WTC11 (cell line): ENCODE measurements at regions not wholly inside any gene's neighbourhood (a gene's known extent, or its start where the extent isn't known, plus 50 kb on each side); places are given as distances from the start of the nearest gene placed in this dataset.

ENCODE experiments used
- ATF1 ChIP-seq: sonication (generic); formaldehyde crosslinking; IDR thresholded peaks from 2 replicates; pipeline ENCODE4 v1.8.1; 2023; ENCODE audit warnings: mild to moderate bottlenecking, moderate library complexity, missing genetic modification reagents
- CBFB ChIP-seq: sonication (generic); formaldehyde crosslinking; IDR thresholded peaks from 2 replicates; pipeline ENCODE4 v1.8.1; 2022; ENCODE audit warnings: mild to moderate bottlenecking, low read depth, missing genetic modification reagents
- CTCF ChIP-seq: fragments of 200-600 bp; IDR thresholded peaks from 2 replicates; pipeline ENCODE4 v1.8.0; 2022; ENCODE audit warnings: antibody characterized with exemption
- E2F1 ChIP-seq: sonication (generic); formaldehyde crosslinking; IDR thresholded peaks from 2 replicates; pipeline ENCODE4 v1.8.0; 2022; ENCODE audit warnings: mild to moderate bottlenecking, missing genetic modification reagents
- E2F4 ChIP-seq: sonication (generic); formaldehyde crosslinking; IDR thresholded peaks from 2 replicates; pipeline ENCODE4 v1.8.1; 2022; ENCODE audit warnings: low read depth, mild to moderate bottlenecking, moderate library complexity, missing genetic modification reagents, borderline replicate concordance
- FOXK1 ChIP-seq: sonication (generic); formaldehyde crosslinking; IDR thresholded peaks from 2 replicates; pipeline ENCODE4 v1.8.0; 2022; ENCODE audit warnings: mild to moderate bottlenecking, moderate library complexity, missing genetic modification reagents
- FOXP1 ChIP-seq: sonication (generic); formaldehyde crosslinking; IDR thresholded peaks from 2 replicates; pipeline ENCODE4 v1.8.0; 2022; ENCODE audit warnings: missing genetic modification reagents, mild to moderate bottlenecking, moderate library complexity, borderline replicate concordance
- FOXP4 ChIP-seq: sonication (generic); formaldehyde crosslinking; IDR thresholded peaks from 2 replicates; pipeline ENCODE4 v1.8.0; 2022; ENCODE audit warnings: mild to moderate bottlenecking, missing genetic modification reagents
- MAX ChIP-seq: sonication (generic); formaldehyde crosslinking; IDR thresholded peaks from 2 replicates; pipeline ENCODE4 v1.8.0; 2022; ENCODE audit warnings: mild to moderate bottlenecking, missing genetic modification reagents
- NFYB ChIP-seq: sonication (generic); formaldehyde crosslinking; conservative IDR thresholded peaks from 2 replicates; pipeline ENCODE4 v1.8.0; 2022; ENCODE audit warnings: low read depth, missing genetic modification reagents
- NR1H2 ChIP-seq: sonication (generic); formaldehyde crosslinking; IDR thresholded peaks from 2 replicates; pipeline ENCODE4 v1.9.0; 2021; ENCODE audit warnings: mild to moderate bottlenecking, moderate library complexity, missing genetic modification reagents
- USF2 ChIP-seq: sonication (generic); formaldehyde crosslinking; IDR thresholded peaks from 2 replicates; pipeline ENCODE4 v1.8.1; 2023; ENCODE audit warnings: mild to moderate bottlenecking, missing genetic modification reagents, moderate library complexity
- ZNF232 ChIP-seq: sonication (generic); formaldehyde crosslinking; IDR thresholded peaks from 2 replicates; pipeline ENCODE4 v1.8.0; 2022; ENCODE audit warnings: mild to moderate bottlenecking, missing genetic modification reagents
- ZNF423 ChIP-seq: fragments of 250-450 bp; sonication (Bioruptor Pico); IDR thresholded peaks from 2 replicates; pipeline ENCODE4 v2.1.2; 2022; ENCODE audit warnings: mild to moderate bottlenecking, moderate library complexity

- TF ChIP-seq CBFB (no peak), CTCF (no peak), E2F4 (CRISPR knock-in tag) (no peak), FOXK1 (CRISPR knock-in tag) (no peak), MAX (CRISPR knock-in tag) (no peak), ZNF423 (no peak), NR1H2 (CRISPR knock-in tag) (no peak), NFYB (CRISPR knock-in tag) (no peak), E2F1 (CRISPR knock-in tag) (no peak), USF2 (CRISPR knock-in tag) (no peak), FOXP1 (CRISPR knock-in tag) (no peak), ZNF232 (CRISPR knock-in tag) (no peak), FOXP4 (CRISPR knock-in tag) (no peak), ATF1 (CRISPR knock-in tag) (no peak)
Measured at GRCh38 chr22:49627217-49628181, 200.2 kb downstream of the BRD1 start.
